Amniotic stem cell (primary cell): ENCODE measurements at regions not wholly inside any gene's neighbourhood (a gene's known extent, or its start where the extent isn't known, plus 50 kb on each side); places are given as distances from the start of the nearest gene placed in this dataset.

Experiments used
- DNase-seq: peaks from one replicate; lab custom pipeline; 2025; lab: John Stamatoyannopoulos, UW

GRCh38 chr4:81946996-81947395 lies 426.8 kb downstream of the HNRNPD start:
- DNase-seq = no peak

GRCh38 chr4:81930506-81931238 lies 443.1 kb downstream of the HNRNPD start:
- DNase-seq = no peak

GRCh38 chr4:81923140-81923539 lies 450.7 kb downstream of the HNRNPD start:
- no peak for DNase-seq

- DNase-seq = no peak
Observed at GRCh38 chr4:81922313-81922712, 450.6 kb upstream of the RASGEF1B start.

- no peak for DNase-seq
Observed at GRCh38 chr4:81921751-81922159, 450.0 kb upstream of the RASGEF1B start.

GRCh38 chr4:81919810-81920209 lies 448.1 kb upstream of the RASGEF1B start:
- no peak for DNase-seq

- DNase-seq = no peak
Observed at GRCh38 chr4:81919223-81919622, 447.5 kb upstream of the RASGEF1B start.

GRCh38 chr4:81915430-81915829 lies 443.7 kb upstream of the RASGEF1B start:
- no peak for DNase-seq

GRCh38 chr4:81914623-81915022 lies 442.9 kb upstream of the RASGEF1B start:
- no peak for DNase-seq

GRCh38 chr4:81913427-81913879 lies 441.7 kb upstream of the RASGEF1B start:
- DNase-seq = no peak

GRCh38 chr4:81912376-81913030 lies 440.8 kb upstream of the RASGEF1B start:
- no peak for DNase-seq

GRCh38 chr4:81906905-81907304 lies 435.2 kb upstream of the RASGEF1B start:
- no peak for DNase-seq

GRCh38 chr4:81905971-81906370 lies 434.3 kb upstream of the RASGEF1B start:
- DNase-seq = no peak

- DNase-seq = no peak
Observed at GRCh38 chr4:81904121-81904520, 432.4 kb upstream of the RASGEF1B start.

GRCh38 chr4:81903212-81903611 lies 431.5 kb upstream of the RASGEF1B start:
- DNase-seq = no peak

- DNase-seq = no peak
Observed at GRCh38 chr4:81898862-81899504, 427.3 kb upstream of the RASGEF1B start.

- DNase-seq = no peak
Observed at GRCh38 chr4:81896936-81897335, 425.2 kb upstream of the RASGEF1B start.

GRCh38 chr4:81891005-81891996 lies 419.6 kb upstream of the RASGEF1B start:
- DNase-seq = no peak

- no peak for DNase-seq
Observed at GRCh38 chr4:81884986-81885385, 413.3 kb upstream of the RASGEF1B start.

- DNase-seq = no peak
Observed at GRCh38 chr4:81883530-81884450, 412.1 kb upstream of the RASGEF1B start.

GRCh38 chr4:81883004-81883403 lies 411.3 kb upstream of the RASGEF1B start:
- no peak for DNase-seq
